Activated CD4-positive, alpha-beta T cell treated with anti-CD3 and anti-CD28 coated beads, Interleukin-2, Interleukin-4, amounts not matched to agents 100 ng/mL and 50 ng/mL, durations not matched to agents 16 hours and 8 hours (primary cell): ENCODE measurements at regions not wholly inside any gene's neighbourhood (a gene's known extent, or its start where the extent isn't known, plus 50 kb on each side); places are given as distances from the start of the nearest gene placed in this dataset.

ENCODE experiments used
- DNase-seq: peaks from one replicate; pipeline ENCODE4 v3.0.0-alpha.2; 2020; ENCODE audit warnings: low spot score

GRCh38 chr6:150712505-150713252, 113.0 kb downstream of the PLEKHG1 start:
- no peak for DNase-seq

- no peak for DNase-seq
Measured at GRCh38 chr6:150713487-150713886, 113.8 kb downstream of the PLEKHG1 start.

GRCh38 chr6:150713931-150714330, 114.2 kb downstream of the PLEKHG1 start:
- no peak for DNase-seq

GRCh38 chr6:150715133-150715532, 115.4 kb downstream of the PLEKHG1 start:
- no peak for DNase-seq

GRCh38 chr6:150717419-150717818, 117.7 kb downstream of the PLEKHG1 start:
- DNase-seq = no peak

GRCh38 chr6:150719099-150719766, 119.5 kb downstream of the PLEKHG1 start:
- DNase-seq = no peak

GRCh38 chr6:150719831-150720230, 120.1 kb downstream of the PLEKHG1 start:
- DNase-seq = no peak

- DNase-seq = peak; percentile 1
Measured at GRCh38 chr6:150720774-150721233, 121.1 kb downstream of the PLEKHG1 start.

GRCh38 chr6:150721418-150722266, 122.0 kb downstream of the PLEKHG1 start:
- DNase-seq = no peak

- no peak for DNase-seq
Measured at GRCh38 chr6:150722614-150723344, 123.1 kb downstream of the PLEKHG1 start.

GRCh38 chr6:150723345-150723658, 123.6 kb downstream of the PLEKHG1 start:
- no peak for DNase-seq

- DNase-seq = no peak
Measured at GRCh38 chr6:150723857-150724256, 124.2 kb downstream of the PLEKHG1 start.

- DNase-seq = no peak
Measured at GRCh38 chr6:150725795-150726194, 126.1 kb downstream of the PLEKHG1 start.

- no peak for DNase-seq
Measured at GRCh38 chr6:150729188-150729748, 129.6 kb downstream of the PLEKHG1 start.

- no peak for DNase-seq
Measured at GRCh38 chr6:150730801-150731457, 131.2 kb downstream of the PLEKHG1 start.

GRCh38 chr6:150732765-150733539, 132.6 kb upstream of the MTHFD1L start:
- no peak for DNase-seq

GRCh38 chr6:150733726-150734125, 131.8 kb upstream of the MTHFD1L start:
- DNase-seq = no peak

GRCh38 chr6:150734235-150734634, 131.3 kb upstream of the MTHFD1L start:
- DNase-seq = no peak

GRCh38 chr6:150735341-150735851, 130.1 kb upstream of the MTHFD1L start:
- DNase-seq = no peak

- no peak for DNase-seq
Measured at GRCh38 chr6:150738092-150738629, 127.3 kb upstream of the MTHFD1L start.
